Progenitor cell of endocrine pancreas (in vitro differentiated cells): ENCODE measurements at regions not wholly inside any gene's neighbourhood (a gene's known extent, or its start where the extent isn't known, plus 50 kb on each side); places are given as distances from the start of the nearest gene placed in this dataset.

Experiments
- DNase-seq: peaks from one replicate; pipeline ENCODE4 v3.0.0; 2021; ENCODE audit warnings: low spot score; ENCODE audit not compliant: unreplicated experiment
- H3K27ac Mint-ChIP-seq: 2 replicates; pipeline ENCODE4 v1.8.0; 2021; ENCODE audit warnings: mild to moderate bottlenecking, moderate library complexity, mixed read lengths
- H3K27me3 Mint-ChIP-seq: 2 replicates; pipeline ENCODE4 v1.8.0; 2021; ENCODE audit warnings: mixed read lengths
- H3K36me3 Mint-ChIP-seq: 2 replicates; pipeline ENCODE4 v1.8.0; 2022; ENCODE audit warnings: mixed read lengths; ENCODE audit not compliant: insufficient read depth
- H3K4me1 Mint-ChIP-seq: 2 replicates; pipeline ENCODE4 v1.8.0; 2021; ENCODE audit warnings: low read depth, mixed read lengths
- H3K4me3 Mint-ChIP-seq: 2 replicates; pipeline ENCODE4 v1.8.0; 2021; ENCODE audit warnings: low read depth, mild to moderate bottlenecking, moderate library complexity, mixed read lengths
- H3K9me3 Mint-ChIP-seq: 2 replicates; pipeline ENCODE4 v1.8.0; 2021; ENCODE audit warnings: low read depth, mixed read lengths
- CTCF ChIP-seq: fragments of 200-600 bp; sonication (generic); IDR thresholded peaks from one replicate; pipeline ENCODE4 v1.5.0; 2021; ENCODE audit warnings: antibody characterized with exemption, mild to moderate bottlenecking; ENCODE audit not compliant: unreplicated experiment

DNA sequence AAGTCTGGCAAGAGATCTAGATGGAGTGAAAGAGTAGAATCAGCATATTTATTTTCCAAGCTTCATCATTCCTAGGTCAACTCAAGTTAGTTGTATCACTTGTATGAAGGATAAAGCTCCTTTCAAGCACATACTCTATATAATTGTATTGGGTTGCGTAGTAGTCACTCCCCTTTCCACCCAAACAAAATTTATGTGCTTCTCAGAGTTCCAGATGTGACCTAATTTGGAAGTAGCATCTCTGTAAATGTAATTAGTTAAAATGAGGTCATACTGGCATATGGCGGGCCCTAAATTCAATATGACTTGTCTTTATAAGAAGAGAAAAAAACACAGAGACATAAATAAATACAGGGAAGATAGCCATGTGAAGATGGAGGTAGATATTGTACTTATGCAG lies 226.8 kb upstream of the CHORDC1 start:
- Mint-ChIP-seq H3K27me3 (no peaks in the 10 kb centered on the region), H3K36me3 (no peaks in the 10 kb centered on the region), H3K27ac (no peak overlapping the region), H3K9me3 (peaks cover 3% of the 10 kb centered on the region), H3K4me1 (peaks cover 3% of the 10 kb centered on the region), H3K4me3 (no peak overlapping the region)
- TF ChIP-seq CTCF = no peak
- no peak for DNase-seq

GRCh38 chr11:90448256-90448655 lies 225.4 kb upstream of the CHORDC1 start:
- H3K27ac Mint-ChIP-seq = no peak overlapping the region
- no peak for TF ChIP-seq CTCF
- H3K4me3 Mint-ChIP-seq = no peak overlapping the region
- H3K9me3 Mint-ChIP-seq = no peaks in the 10 kb centered on the region
- no peaks in the 10 kb centered on the region for H3K36me3 Mint-ChIP-seq
- H3K27me3 Mint-ChIP-seq = no peaks in the 10 kb centered on the region
- H3K4me1 Mint-ChIP-seq = peaks cover 3% of the 10 kb centered on the region
- DNase-seq = no peak

- no peaks in the 10 kb centered on the region for H3K27me3 Mint-ChIP-seq
- no peaks in the 10 kb centered on the region for H3K9me3 Mint-ChIP-seq
- no peak overlapping the region for H3K27ac Mint-ChIP-seq
- no peak for DNase-seq
- peaks cover 3% of the 10 kb centered on the region for H3K4me1 Mint-ChIP-seq
- no peaks in the 10 kb centered on the region for H3K36me3 Mint-ChIP-seq
- no peak overlapping the region for H3K4me3 Mint-ChIP-seq
- TF ChIP-seq CTCF = no peak
Observed at GRCh38 chr11:90447618-90448017, 224.8 kb upstream of the CHORDC1 start.

- Mint-ChIP-seq H3K27ac (no peak overlapping the region), H3K36me3 (no peaks in the 10 kb centered on the region), H3K4me3 (no peak overlapping the region), H3K9me3 (no peaks in the 10 kb centered on the region), H3K27me3 (no peaks in the 10 kb centered on the region), H3K4me1 (peaks cover 3% of the 10 kb centered on the region)
- TF ChIP-seq CTCF = no peak
- DNase-seq = no peak
Observed at GRCh38 chr11:90446207-90446606, 223.4 kb upstream of the CHORDC1 start.

- Mint-ChIP-seq H3K27ac (no peak overlapping the region), H3K9me3 (no peaks in the 10 kb centered on the region), H3K4me3 (no peak overlapping the region), H3K36me3 (no peaks in the 10 kb centered on the region), H3K4me1 (no peaks in the 10 kb centered on the region), H3K27me3 (no peaks in the 10 kb centered on the region)
- TF ChIP-seq CTCF = no peak
- DNase-seq = no peak
Observed at GRCh38 chr11:90438069-90438468, 215.2 kb upstream of the CHORDC1 start.

GRCh38 chr11:90434858-90435257 lies 212.0 kb upstream of the CHORDC1 start:
- no peaks in the 10 kb centered on the region for H3K27me3 Mint-ChIP-seq
- H3K36me3 Mint-ChIP-seq = no peaks in the 10 kb centered on the region
- H3K27ac Mint-ChIP-seq = no peak overlapping the region
- DNase-seq = no peak
- TF ChIP-seq CTCF = peak; percentile 49
- H3K4me1 Mint-ChIP-seq = no peaks in the 10 kb centered on the region
- no peak overlapping the region for H3K4me3 Mint-ChIP-seq
- H3K9me3 Mint-ChIP-seq = no peaks in the 10 kb centered on the region
